Testis (tissue), 2 donors: ENCODE measurements at regions not wholly inside any gene's neighbourhood (a gene's known extent, or its start where the extent isn't known, plus 50 kb on each side); places are given as distances from the start of the nearest gene placed in this dataset.

Experiments used
- POLR2A ChIP-seq: fragments of 450-650 bp; IDR thresholded peaks from one replicate; pipeline ENCODE4 v1.6.1; 2017; ENCODE audit warnings: antibody characterized with exemption, mild to moderate bottlenecking, moderate library complexity
- TF ChIP-seq, protein P1 (sequence below), 3 experiments: fragments of 450-650 bp in 2 of 3; fragments of 200-600 bp in 1 of 3; sonication (generic) in 1 of 3; IDR thresholded peaks; one replicate each; pipeline ENCODE4 v1.5.1; 2016 to 2019; ENCODE audit warnings: antibody characterized with exemption in 3 of 3, mild to moderate bottlenecking in 2 of 3, moderate library complexity in 1 of 3

DNA sequence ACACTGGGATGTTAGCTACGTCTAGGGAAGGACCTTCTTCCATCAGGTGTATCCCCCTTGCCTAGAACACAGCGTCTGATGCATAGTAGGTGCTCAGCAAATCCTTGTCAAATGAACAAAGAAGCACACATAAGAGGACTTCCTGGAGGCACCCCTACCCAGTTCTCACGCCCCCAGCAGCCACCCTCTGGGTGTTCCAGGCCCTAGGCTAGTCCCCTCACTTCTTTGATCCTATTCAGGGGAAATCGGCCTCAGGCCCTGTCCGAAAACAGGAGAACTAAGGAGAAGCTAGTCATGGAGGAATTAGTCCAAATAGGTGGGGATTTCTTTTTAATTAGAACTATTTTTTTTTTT lies 84.7 kb upstream of the SIRPA start:
- TF ChIP-seq POLR2A: no peak
- TF ChIP-seq, protein P1, sequence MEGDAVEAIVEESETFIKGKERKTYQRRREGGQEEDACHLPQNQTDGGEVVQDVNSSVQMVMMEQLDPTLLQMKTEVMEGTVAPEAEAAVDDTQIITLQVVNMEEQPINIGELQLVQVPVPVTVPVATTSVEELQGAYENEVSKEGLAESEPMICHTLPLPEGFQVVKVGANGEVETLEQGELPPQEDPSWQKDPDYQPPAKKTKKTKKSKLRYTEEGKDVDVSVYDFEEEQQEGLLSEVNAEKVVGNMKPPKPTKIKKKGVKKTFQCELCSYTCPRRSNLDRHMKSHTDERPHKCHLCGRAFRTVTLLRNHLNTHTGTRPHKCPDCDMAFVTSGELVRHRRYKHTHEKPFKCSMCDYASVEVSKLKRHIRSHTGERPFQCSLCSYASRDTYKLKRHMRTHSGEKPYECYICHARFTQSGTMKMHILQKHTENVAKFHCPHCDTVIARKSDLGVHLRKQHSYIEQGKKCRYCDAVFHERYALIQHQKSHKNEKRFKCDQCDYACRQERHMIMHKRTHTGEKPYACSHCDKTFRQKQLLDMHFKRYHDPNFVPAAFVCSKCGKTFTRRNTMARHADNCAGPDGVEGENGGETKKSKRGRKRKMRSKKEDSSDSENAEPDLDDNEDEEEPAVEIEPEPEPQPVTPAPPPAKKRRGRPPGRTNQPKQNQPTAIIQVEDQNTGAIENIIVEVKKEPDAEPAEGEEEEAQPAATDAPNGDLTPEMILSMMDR (IDR thresholded peaks at IDR 0.05): no peak
